Lower leg skin (tissue), 4 donors: ENCODE measurements at regions not wholly inside any gene's neighbourhood (a gene's known extent, or its start where the extent isn't known, plus 50 kb on each side); places are given as distances from the start of the nearest gene placed in this dataset.
A peak's percentile ranks its signal among the peaks of the same experiment; 100 is the strongest.
"Not testable (repeated sequence)": the region's sequence is repeated elsewhere in the genome, so short reads cannot be mapped to it uniquely, and the experiment has no call there.

Experiments
- DNase-seq, 2 donors: peaks; one replicate each; pipeline ENCODE4 v3.0.0-alpha.2; 2019; ENCODE audit warnings: low spot score in 2 of 2
- H3K4me3 ChIP-seq: fragments of 200-600 bp; sonication (generic); 2 replicates; pipeline ENCODE4 v1.5.1; 2017; ENCODE audit warnings: mild to moderate bottlenecking, low read depth; ENCODE audit not compliant: poor library complexity, severe bottlenecking
- CTCF ChIP-seq, 3 donors: fragments of 450-650 bp; IDR thresholded peaks; one replicate each; pipeline ENCODE4 v1.5.1; 2016; ENCODE audit warnings: antibody characterized with exemption in 3 of 3, mild to moderate bottlenecking in 3 of 3, moderate library complexity in 2 of 3
- POLR2A ChIP-seq, 2 donors: fragments of 450-650 bp; IDR thresholded peaks; one replicate each; pipeline ENCODE4 v1.6.1; 2016 to 2017; ENCODE audit warnings: antibody characterized with exemption in 2 of 2, mild to moderate bottlenecking in 1 of 2, moderate library complexity in 1 of 2
- WGBS, 2 donors: methylation state at CpG; one replicate each; pipeline ENCODE4 v1.1.5; 2018; 5-methylcytosine and 5-hydroxymethylcytosine counted together
- intact Hi-C: fragments of 100-400 bp; cut with DNase I; formaldehyde crosslinking; loops from one replicate; pipeline ENCODE4 v1.15.0; 2023; ENCODE audit warnings: low total_unique reads

GRCh38 chr20:30484009-30484748 lies 773.3 kb upstream of the DEFB115 start:
- 93 to 97% methylated on average over 42 to 47 of the region's 50 CpGs for WGBS, 2 donors
- intact Hi-C loops: no loop called here
- DNase-seq: peak in 1 of 2 donors; percentile 69
- no peak for TF ChIP-seq CTCF (IDR thresholded peaks at IDR 0.05)
- no peak for TF ChIP-seq POLR2A (IDR thresholded peaks at IDR 0.05)
- H3K4me3 ChIP-seq: no peak overlapping the region

GRCh38 chr20:30484749-30485070 lies 772.8 kb upstream of the DEFB115 start:
- TF ChIP-seq POLR2A (IDR thresholded peaks at IDR 0.05): no peak
- no peak for TF ChIP-seq CTCF (IDR thresholded peaks at IDR 0.05)
- no peak overlapping the region for H3K4me3 ChIP-seq
- WGBS, 2 donors: 95 to 96% methylated on average over 16 to 17 of the region's 17 CpGs
- intact Hi-C loops: no loop called here
- no peak for DNase-seq

- WGBS, 2 donors: 91 to 93% methylated on average over 45 to 50 of the region's 50 CpGs
- TF ChIP-seq POLR2A (IDR thresholded peaks at IDR 0.05) (no peak), CTCF (IDR thresholded peaks at IDR 0.05) (no peak)
- H3K4me3 ChIP-seq: no peak overlapping the region
- DNase-seq: peak in 1 of 2 donors; percentile 69
- intact Hi-C loops: no loop called here
These were observed 771.9 kb upstream of the DEFB115 start for GRCh38 chr20:30485331-30486102.

- TF ChIP-seq CTCF (IDR thresholded peaks at IDR 0.05): no peak
- no peak for TF ChIP-seq POLR2A (IDR thresholded peaks at IDR 0.05)
- peak in 1 of 2 donors; percentile 58 for DNase-seq
- H3K4me3 ChIP-seq: no peak overlapping the region
- WGBS, 2 donors: 97% methylated on average over 14 of the region's 14 CpGs
- intact Hi-C loops: no loop called here
These were observed 771.4 kb upstream of the DEFB115 start for GRCh38 chr20:30486103-30486478.

GRCh38 chr20:30487461-30487860 lies 770.0 kb upstream of the DEFB115 start:
- 95 to 96% methylated on average over 18 of the region's 18 CpGs for WGBS, 2 donors
- intact Hi-C loops, H3K4me3 ChIP-seq: not testable (repeated sequence)
- peak in 1 of 2 donors; percentile 78 for DNase-seq
